HG03432 (cell line): ENCODE measurements at regions not wholly inside any gene's neighbourhood (a gene's known extent, or its start where the extent isn't known, plus 50 kb on each side); places are given as distances from the start of the nearest gene placed in this dataset.

Experiments
- ATAC-seq: cut with Tn5 transposase; IDR thresholded peaks from one replicate; pipeline ENCODE4 v1.9.1; 2021; ENCODE audit warnings: mild to moderate bottlenecking, moderate library complexity; ENCODE audit not compliant: unreplicated experiment

DNA sequence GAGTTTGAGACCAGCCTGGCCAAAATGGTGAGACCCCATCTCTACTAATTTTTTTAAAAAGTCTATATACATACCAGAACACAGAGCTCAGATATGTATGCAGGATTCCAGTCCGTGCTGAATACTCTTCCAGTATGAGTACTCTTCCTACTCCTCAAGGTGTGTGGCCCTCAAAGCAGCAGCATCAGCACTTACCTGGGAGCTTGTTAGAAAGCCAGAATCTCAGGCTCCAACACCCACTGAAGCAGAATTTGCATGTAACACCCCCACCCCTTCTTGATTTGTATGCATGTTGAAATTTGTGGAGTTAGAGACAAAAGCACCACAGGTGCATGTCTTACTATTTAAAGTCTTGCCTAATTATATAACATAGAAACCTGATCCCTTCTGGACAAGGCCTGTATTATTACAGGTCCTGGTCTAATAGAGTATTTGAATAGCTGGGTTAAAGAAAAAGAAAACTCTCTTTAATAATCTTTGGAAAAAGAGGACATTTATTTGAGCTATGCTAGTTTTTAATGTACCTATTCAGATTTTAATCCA lies 50.3 kb upstream of the NFE2L2 start:
- ATAC-seq = no peak

DNA sequence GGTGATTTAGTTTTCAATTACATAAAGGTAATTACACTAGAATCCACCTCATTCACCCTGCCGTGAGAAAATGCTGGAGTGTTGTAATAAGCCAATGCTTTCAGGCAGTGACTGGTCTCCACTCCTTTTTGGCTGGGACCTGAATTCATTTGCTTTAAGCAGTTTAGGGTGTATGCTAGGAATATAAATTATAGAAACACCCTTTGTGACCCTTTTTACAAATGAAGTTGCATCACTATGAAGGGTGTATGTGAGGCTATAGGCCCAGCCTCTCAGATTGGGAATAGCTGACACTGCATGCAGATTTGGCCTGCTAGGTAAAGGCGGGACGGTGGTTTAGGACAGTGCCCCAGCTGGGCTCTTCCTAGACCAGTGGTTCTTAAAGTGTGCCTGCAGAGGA lies 50.8 kb upstream of the NFE2L2 start:
- no peak for ATAC-seq

DNA sequence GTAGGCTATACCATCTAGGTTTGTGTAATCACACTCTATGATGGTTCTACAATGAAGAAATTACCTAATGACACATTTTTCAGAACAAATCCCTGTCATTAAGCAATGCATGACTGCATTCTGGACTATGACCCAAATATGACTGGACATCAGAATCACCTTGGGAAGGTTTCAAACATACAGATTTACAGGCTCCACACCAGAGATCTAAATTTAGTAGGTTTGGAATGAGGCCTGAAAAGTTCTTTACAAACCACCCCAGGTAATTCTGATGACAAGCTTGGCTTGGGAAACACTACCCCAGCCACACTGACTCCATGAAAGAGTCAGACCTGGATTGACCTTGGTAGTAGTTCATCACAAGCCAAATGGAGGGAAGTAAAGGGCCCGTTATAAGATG lies 52.2 kb upstream of the NFE2L2 start:
- no peak for ATAC-seq

DNA sequence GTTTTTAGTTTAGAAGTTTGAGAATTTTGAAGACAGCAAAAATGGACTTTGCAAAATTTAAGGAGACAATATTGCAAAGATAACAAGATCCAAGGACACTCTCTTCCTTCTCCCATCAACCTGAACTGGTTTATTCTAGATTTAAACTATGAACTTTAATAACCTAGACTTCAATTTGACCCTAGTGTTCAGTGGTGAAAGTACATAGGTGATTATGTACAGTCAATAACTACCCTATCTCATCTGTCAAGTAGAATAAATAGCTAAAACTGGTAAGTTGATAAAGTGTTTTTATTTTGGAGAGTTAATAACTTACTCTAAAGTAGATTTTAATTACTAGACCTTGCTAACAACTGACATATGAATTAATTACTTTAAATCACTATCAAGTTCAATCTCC lies 52.9 kb upstream of the NFE2L2 start:
- no peak for ATAC-seq

DNA sequence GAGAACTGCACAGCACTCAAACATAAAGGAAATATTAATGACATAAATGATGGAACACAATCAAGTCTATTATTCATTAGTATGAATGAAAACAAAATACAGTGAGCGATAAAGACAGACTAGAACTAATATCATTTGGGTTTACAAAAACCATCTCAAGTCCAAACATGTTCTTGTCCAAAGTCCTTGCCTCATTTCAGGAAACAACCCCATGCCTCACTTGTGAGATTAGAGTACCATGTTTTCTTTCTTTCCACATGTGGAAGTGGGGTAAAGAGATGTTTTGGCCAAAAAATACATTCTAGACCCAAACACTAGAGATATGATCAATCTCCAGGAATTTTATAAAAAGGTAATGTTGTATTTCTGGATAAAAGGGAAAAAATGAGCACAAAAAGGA lies 53.3 kb upstream of the NFE2L2 start:
- no peak for ATAC-seq

DNA sequence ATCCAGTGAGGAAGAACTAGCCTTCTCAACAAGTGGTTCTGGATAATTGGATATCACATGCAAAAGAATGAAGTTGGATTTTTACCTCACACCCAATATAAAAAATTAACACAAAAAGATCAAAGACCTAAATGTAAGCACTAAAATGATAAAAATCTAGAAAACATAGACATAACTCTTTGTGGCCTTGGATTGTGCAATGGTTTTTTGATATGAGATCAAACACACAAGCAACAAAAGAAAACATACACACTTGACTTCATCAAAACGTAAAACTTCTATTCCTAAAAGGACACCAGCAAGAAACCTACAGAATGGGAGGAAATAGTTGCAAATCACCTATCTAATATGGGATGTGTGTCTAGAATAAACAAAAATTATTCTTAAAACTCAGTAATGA lies 54.1 kb upstream of the NFE2L2 start:
- no peak for ATAC-seq

DNA sequence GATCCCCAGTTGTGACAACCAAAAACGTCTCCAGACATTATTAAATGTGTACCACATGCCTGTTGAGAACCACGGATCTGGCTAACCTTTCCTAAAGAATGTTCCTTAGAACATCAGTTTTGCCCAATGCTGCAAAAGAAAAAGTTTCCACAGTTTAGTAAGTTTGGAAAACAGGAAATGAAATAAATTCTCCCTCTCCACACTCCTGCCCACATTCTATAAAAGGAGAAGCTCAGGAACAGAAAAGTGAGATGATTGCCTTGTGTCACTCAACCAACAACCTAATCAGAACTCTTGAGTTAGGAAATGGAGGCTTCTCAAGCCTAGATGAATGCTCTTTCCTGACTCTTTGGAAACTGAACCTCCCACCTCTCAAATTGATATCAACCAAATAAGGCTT lies 56.1 kb upstream of the NFE2L2 start:
- ATAC-seq = no peak

DNA sequence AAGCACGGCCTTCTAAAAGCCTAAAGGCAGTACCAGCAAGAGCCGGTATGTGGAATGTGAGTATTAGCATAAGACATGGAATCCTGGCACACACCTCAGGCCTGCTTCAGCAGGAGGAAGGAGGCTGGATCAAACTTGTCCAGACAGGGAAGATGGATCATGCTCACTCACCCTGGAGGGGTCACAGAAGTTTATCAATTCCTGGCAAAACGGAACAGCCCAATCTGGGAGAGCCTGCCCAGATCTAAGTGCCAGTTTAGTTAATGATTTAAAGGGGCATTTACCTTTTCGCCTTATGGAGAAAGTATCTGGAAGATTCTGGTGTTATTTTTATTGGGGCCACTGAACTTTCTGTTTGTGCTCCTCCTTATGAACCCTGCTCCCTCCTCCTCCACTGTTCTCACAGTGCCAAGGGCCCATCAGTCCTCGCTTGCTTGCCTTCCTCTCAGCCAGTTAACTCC lies 58.3 kb upstream of the NFE2L2 start:
- ATAC-seq = no peak

DNA sequence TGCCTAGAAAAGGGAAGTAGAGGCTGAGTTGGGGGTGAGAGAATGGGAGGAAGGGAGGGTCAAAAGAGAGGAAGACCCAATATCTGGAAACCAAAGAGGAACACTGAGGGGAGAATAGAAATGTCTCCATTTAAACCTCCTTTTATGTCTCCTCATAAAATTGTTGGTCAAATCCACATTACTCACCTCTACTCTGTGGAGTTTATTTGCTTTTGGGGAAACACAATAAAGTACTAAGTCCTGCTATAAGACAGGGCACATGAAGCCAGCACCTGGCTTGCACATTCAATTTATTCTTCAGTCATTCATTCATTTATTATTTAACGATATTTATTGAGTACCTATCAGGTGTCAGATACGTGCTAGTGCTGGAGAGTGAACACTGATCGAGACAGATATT lies 60.3 kb upstream of the NFE2L2 start:
- ATAC-seq = no peak

DNA sequence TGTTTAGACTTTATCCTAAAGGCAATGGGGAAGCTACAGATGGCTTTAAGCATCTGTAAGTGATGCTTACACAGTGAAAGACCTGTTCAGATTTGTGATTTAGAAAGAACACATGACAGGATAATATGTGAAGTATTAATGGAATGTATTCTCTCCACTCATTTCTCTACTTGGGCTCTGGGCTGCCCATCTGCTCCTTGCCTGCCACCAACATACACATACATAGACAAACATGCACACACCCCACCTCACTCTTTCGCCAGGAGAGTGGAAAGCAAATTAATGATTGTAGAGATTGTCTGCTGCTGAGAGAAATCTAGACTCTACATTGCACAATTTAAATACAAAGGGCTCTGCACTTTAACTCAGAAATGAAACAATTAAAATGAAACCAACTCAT lies 61.0 kb upstream of the NFE2L2 start:
- ATAC-seq = peak; percentile 74

DNA sequence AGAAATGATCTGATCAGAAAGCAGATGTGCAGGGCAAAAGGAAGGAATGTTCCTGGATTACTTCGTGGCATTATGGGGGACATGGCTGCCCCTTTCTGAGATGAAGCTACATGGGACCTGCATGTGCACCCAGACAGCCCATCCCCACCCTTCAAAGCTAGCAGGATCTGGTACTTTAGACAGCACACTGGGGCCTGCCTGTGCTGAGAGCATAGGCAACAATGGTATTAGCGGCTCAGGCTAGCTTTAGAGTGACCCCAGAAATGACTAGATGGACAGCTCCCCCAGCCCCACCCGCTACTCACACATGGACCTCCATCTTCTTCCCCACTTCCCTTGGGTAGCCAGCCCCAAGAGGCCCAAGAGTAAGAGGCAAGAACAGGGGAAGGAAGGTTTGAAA lies 61.5 kb upstream of the NFE2L2 start:
- ATAC-seq = no peak

DNA sequence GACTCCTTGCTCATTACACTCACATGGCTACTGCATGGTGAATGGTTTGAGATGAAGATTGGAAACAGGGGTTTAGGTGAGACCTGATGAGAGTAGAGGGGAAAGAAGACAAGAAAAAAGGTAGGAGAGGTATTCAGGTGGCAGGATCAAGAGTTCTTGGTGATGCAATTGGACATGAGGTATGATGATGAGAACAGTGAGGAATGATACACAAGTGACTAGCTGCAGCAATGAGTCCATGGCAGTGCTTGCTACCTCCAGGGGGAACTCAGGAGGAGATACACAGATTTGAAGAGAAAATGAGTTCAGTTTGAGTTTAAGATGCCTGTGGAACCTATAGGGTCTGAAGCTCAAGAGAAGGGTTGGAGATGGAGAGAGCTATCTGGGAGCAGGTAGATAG lies 62.1 kb upstream of the NFE2L2 start:
- ATAC-seq = no peak

DNA sequence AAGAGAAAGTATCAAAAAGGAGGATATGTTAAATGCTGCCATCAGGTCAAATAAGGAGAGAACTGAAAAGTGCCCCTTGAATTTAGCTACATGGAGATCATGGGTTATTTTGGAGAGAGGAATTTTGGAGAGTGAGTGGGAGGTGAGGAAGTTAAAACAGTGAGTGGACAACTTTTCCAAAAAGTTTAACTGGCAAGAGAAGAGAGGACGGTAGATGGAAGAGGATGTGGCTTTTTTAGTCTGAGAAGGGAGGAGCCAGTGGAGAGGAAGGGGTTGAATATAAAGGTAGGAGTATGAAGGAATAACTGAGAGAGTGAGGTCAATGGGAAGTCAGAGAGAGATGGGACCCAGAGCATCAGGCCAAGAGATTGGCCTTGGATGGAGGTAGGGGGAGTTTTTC lies 62.5 kb upstream of the NFE2L2 start:
- no peak for ATAC-seq

DNA sequence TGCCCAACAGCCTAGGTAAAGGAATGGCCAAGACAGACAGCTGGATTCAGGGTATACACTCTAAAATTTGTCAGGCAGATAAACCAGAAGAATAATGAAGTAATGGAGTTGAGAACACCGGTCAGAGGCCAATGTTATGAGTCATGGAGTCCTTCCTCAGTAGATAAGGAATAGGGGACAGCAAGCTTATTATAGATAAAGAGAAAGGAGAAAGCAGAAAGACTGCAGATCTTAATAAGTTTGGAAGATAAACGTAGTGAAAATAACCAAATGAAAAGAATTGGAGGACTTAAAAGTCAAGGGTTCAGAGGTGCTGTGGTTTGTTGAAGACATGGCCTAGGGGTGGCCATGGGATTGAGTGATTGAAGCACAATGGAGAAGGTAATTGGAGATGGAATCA lies 63.5 kb upstream of the NFE2L2 start:
- no peak for ATAC-seq

DNA sequence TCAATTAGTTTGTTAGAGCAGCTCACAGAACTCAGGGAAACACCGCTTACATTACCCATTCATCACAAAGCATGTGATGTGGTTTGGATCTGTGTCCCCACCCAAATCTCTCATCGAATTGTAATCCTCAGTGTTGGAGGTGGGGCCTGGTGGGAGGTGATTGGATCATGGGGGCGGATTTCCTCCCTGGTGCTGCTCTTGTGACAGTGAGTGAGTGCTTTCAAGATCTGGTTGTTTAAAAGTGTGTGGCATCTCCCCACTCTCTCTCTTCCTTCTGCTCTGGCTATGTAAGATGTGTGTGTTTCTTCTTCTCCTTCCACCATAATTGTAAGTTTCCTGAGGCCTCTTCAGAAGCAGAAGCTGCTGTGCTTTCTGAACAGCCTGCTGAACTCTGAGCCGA lies 63.5 kb upstream of the AGPS start:
- ATAC-seq = no peak

DNA sequence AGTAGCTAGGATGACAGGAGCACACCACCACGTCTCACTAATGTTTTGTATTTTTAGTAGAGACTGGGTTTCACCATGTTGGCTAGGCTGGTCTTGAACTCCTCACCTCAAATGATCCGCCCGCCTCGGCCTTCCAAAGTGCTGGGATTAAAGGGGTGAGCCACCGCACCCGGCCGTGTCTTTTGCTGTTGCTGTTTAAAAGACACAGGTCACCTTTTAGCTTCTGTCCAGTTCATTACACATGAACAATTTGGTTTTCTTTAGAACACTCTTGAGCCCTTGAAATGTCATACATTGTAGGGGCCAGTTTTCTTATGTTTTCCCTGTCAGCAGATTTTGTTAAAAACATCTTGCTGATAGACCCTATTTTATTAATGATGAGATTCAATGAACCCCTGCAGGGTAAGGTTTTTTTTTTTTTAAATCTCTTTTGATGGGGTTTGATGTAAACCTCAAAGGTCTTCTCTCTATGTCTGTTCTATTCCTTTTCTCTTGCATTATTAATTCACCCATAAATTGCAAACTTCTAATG lies 61.0 kb upstream of the AGPS start:
- ATAC-seq = no peak

DNA sequence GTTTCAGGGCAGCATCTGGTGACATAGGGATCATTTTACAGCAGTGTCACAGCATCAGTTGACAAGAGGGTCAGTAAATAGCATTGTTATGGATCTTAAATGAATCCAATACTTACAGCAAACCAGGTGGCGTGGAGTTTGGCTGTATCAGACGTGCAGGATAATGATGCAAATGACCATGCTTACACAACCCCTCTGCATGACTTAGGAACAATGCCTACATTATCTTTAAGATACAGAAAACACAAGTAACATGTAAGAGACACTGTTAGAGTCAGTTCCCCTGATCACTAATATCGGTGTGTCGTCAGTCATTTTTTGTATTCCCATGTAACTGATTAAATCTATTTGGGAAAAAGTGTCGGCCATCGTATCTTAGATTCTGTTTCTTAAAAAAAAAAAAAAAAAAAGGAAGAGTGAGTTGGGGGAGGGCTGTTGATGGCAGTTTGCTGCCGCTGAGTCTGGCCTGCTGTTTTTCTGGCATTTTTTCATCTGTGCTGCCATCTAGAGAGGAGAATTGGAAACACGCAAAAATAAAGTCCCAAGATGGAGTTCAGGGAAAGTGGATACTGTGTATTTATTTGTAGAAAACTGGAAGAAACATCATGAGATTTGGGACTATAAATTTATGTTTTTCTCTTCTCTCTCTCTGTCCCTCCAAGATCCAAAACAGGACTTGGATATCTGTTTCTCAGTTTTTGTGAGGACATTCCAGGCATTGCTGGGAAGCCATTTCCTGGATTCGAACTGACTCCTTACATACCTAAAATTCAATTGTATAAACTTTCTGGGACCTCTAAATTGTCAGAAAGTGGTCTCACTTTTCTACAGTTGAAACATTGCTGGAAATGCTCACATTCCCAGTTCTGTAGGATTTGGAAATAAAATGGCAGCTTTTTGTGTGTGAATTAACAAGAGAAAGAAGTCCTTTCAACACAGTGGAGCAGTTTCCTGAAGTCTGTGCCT lies 60.3 kb upstream of the AGPS start:
- peak; percentile 86 for ATAC-seq

DNA sequence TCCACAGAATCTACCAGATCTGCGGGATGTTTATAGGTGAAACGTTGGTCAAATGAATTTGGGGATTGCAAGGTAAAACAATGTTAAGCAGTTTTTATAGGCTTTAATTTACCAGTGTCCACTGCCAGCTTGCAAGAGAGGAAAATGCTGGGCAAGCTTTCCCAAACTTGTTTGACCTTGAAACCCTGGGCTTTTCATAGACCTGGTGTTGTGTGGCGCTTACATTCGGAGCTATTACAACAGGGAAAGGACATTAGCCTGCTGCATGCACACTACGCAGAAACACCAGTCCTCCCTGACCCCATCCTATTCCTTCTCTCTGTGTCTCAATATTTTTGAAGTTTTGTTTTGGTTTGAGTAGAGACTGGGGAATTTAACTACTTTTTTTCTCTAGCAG lies 59.6 kb upstream of the AGPS start:
- no peak for ATAC-seq

DNA sequence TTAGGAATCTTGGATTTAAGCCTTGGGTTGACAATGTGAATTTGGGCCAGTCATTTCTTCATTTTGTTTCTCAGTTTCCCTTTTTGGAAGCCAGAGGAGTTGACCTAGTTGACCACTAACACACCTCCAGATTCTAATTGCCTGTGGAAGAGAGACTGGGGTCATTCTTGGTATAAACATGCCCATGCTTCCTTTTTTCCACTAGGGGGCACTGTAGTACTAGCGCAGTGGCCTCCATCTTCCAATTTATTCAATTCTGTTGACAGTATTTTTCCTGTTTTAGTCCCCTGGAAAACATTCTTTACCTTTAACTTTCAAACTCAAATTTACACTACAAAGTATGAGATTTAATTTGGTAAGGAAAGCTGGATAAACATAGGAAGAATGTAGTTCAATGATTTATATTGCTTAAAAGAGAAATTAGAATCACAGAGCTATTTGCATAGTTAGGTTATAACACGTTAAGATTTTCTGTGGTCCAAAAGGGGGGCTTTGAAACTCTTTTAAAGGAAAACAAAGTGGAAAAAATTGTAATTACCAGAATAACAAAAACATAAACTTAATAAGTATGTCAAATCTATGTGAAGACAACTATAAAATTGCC lies 57.5 kb upstream of the AGPS start:
- peak; percentile 66 for ATAC-seq

DNA sequence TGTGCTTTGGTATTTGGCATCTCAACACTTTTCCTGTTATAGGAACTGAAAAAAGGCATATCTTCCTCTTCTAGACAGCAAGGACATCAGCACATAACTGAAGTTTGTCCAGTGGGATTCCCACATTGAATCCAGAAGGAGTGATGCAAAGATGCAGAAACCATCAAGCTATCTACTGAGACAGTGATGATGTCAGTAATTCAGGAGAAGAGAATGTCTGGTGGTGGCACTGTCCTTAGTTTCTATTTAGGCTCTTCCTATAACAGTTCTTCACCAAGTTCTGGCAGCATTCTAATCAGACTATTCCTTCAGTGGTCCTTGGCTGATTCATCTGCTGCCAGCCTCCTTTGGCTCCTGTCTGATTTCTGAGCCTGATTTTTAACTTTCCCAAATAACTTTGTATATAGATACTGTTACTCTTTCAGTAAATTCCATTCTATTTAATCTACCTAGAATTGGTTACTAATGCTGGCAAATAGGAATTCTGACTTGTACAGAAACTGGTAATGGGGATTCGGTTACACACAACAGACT lies 56.6 kb upstream of the AGPS start:
- no peak for ATAC-seq

DNA sequence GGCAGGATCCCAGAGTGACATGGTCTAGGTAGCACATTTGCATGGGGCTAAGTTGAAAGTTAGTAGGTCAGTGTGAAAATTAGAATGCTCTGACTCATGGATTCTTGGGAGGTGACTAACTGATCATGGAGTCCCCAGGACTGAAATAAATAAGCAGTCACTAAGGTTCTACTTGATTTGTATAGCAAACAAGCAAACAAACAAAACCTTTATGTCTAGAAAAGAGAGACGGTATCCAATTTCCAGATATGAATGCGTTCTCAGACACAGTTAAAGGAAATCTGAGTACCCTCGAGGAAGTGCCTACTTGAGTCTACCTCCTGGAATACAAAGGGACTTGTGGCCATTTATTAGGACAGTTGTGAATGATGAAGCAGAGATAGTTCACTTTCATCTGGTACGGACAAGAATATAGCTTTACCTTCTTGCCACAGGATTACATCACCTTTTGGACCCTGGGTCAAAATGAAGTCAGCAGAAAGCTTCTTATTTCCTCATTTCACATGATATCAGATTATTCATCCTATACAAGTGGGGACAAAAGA lies 54.3 kb upstream of the AGPS start:
- no peak for ATAC-seq
